Panc1 (cell line): ENCODE measurements at regions not wholly inside any gene's neighbourhood (a gene's known extent, or its start where the extent isn't known, plus 50 kb on each side); places are given as distances from the start of the nearest gene placed in this dataset.

Source experiments
- POLR2AphosphoS5 ChIP-seq: IDR thresholded peaks from 2 replicates; pipeline ENCODE4 v1.6.1; 2012; ENCODE audit warnings: mild to moderate bottlenecking, low read depth, low read length, moderate library complexity
- SIN3A ChIP-seq: IDR thresholded peaks from 2 replicates; pipeline ENCODE4 v1.6.1; 2012; ENCODE audit warnings: low read depth, mild to moderate bottlenecking, low read length, moderate library complexity, borderline replicate concordance; ENCODE audit not compliant: insufficient read depth
- TCF7L2 ChIP-seq: IDR thresholded peaks from 2 replicates; pipeline ENCODE4 v1.6.1; 2011; ENCODE audit warnings: mild to moderate bottlenecking, low read depth, low read length, inconsistent platforms
- TF ChIP-seq, protein P1 (sequence below): fragments of 450-650 bp; IDR thresholded peaks from 2 replicates; pipeline ENCODE4 v1.5.1; 2017; ENCODE audit warnings: mild to moderate bottlenecking
- TF ChIP-seq, protein P2 (sequence below), 2 experiments: IDR thresholded peaks; 2 replicates each; pipeline ENCODE4 v1.6.1; 2011 to 2012; ENCODE audit warnings: low read depth in 2 of 2, control low read depth in 1 of 2, low read length in 1 of 2, mild to moderate bottlenecking in 1 of 2, moderate library complexity in 1 of 2; ENCODE audit not compliant: insufficient read depth in 1 of 2

DNA sequence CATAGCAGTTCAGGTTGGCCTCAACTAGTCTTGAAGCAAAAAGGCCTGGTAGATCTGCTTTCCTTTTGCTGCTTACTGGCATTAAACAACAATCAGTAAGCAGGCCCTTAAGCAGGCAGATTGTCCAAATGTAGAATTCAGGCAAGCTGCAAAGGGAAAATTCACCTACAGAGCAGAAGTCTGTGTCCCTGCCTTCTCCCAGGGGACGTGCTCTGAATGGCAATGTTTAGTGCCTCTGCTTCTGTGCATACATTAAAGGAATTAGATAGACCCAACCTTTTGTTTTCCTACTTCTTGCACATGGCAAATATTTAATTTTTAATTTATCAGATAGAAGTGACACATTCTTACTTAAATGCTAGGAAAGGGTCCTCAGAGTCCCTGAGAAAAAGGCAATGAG lies 328.8 kb upstream of the PIK3R1 start:
- TF ChIP-seq, protein P1, sequence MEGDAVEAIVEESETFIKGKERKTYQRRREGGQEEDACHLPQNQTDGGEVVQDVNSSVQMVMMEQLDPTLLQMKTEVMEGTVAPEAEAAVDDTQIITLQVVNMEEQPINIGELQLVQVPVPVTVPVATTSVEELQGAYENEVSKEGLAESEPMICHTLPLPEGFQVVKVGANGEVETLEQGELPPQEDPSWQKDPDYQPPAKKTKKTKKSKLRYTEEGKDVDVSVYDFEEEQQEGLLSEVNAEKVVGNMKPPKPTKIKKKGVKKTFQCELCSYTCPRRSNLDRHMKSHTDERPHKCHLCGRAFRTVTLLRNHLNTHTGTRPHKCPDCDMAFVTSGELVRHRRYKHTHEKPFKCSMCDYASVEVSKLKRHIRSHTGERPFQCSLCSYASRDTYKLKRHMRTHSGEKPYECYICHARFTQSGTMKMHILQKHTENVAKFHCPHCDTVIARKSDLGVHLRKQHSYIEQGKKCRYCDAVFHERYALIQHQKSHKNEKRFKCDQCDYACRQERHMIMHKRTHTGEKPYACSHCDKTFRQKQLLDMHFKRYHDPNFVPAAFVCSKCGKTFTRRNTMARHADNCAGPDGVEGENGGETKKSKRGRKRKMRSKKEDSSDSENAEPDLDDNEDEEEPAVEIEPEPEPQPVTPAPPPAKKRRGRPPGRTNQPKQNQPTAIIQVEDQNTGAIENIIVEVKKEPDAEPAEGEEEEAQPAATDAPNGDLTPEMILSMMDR, result no peak
- TF ChIP-seq POLR2AphosphoS5 (no peak), SIN3A (no peak), TCF7L2 (no peak)
- TF ChIP-seq, protein P2, sequence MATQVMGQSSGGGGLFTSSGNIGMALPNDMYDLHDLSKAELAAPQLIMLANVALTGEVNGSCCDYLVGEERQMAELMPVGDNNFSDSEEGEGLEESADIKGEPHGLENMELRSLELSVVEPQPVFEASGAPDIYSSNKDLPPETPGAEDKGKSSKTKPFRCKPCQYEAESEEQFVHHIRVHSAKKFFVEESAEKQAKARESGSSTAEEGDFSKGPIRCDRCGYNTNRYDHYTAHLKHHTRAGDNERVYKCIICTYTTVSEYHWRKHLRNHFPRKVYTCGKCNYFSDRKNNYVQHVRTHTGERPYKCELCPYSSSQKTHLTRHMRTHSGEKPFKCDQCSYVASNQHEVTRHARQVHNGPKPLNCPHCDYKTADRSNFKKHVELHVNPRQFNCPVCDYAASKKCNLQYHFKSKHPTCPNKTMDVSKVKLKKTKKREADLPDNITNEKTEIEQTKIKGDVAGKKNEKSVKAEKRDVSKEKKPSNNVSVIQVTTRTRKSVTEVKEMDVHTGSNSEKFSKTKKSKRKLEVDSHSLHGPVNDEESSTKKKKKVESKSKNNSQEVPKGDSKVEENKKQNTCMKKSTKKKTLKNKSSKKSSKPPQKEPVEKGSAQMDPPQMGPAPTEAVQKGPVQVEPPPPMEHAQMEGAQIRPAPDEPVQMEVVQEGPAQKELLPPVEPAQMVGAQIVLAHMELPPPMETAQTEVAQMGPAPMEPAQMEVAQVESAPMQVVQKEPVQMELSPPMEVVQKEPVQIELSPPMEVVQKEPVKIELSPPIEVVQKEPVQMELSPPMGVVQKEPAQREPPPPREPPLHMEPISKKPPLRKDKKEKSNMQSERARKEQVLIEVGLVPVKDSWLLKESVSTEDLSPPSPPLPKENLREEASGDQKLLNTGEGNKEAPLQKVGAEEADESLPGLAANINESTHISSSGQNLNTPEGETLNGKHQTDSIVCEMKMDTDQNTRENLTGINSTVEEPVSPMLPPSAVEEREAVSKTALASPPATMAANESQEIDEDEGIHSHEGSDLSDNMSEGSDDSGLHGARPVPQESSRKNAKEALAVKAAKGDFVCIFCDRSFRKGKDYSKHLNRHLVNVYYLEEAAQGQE (IDR thresholded peaks at IDR 0.05; ENCODE audit: insufficient read depth in 1 of 2, low read depth in 2 of 2, low read length in 1 of 2), result no peak
